GM12878 (cell line): ENCODE measurements at regions not wholly inside any gene's neighbourhood (a gene's known extent, or its start where the extent isn't known, plus 50 kb on each side); places are given as distances from the start of the nearest gene placed in this dataset.

Experiments
- ATAC-seq: fragments of 200-7000 bp; cut with Tn5 transposase; 3 replicates; pipeline ENCODE4 v1.9.1; 2020; ENCODE audit warnings: mild to moderate bottlenecking, moderate library complexity
- BruUV-seq: library from RNA; stranded (reverse); fragments of 400-500 nt; replicated peaks from 2 replicates; lab custom pipeline; 2021; lab: Mats Ljungman, UMichigan
- CTCF ChIA-PET: fragments of 300-600 bp; sonication (Branson Sonifier 250); formaldehyde crosslinking; extraction: SDS; loops from one replicate; lab custom pipeline; 2021; ENCODE audit warnings: inconsistent platforms; lab: Yijun Ruan, JAX
- POLR2A ChIA-PET: fragments of 350-600 bp; formaldehyde crosslinking; extraction: SDS; loops from one replicate; lab custom pipeline; 2021; ENCODE audit warnings: inconsistent platforms; lab: Charles Lee
- RAD21 ChIA-PET: fragments of 300-600 bp; sonication (Branson Sonifier 250); formaldehyde crosslinking; loops from one replicate; lab custom pipeline; 2023; ENCODE audit warnings: antibody characterized with exemption; ENCODE audit not compliant: unreplicated experiment; lab: Charles Lee
- SMC1A ChIA-PET: fragments of 300-600 bp; sonication (Branson Sonifier 250); formaldehyde crosslinking; loops from one replicate; lab custom pipeline; 2023; ENCODE audit not compliant: unreplicated experiment, uncharacterized antibody; lab: Charles Lee
- DNase-seq: peaks from one replicate; pipeline ENCODE4 v3.0.0-alpha.2; 2011; ENCODE audit warnings: low read depth, low spot score
- FAIRE-seq: peaks from 3 replicates; lab custom pipeline; 2011; peaks lifted over from hg19 to GRCh38; lab: Jason Lieb, UNC
- H2AFZ ChIP-seq: 2 replicates; pipeline ENCODE4 v1.6.0; 2011; ENCODE audit warnings: low read depth, low read length, control low read depth; ENCODE audit not compliant: control insufficient read depth
- H3K27ac ChIP-seq: 2 replicates; pipeline ENCODE4 v1.5.1; 2011; ENCODE audit warnings: control low read depth; ENCODE audit not compliant: control insufficient read depth, insufficient read depth
- H3K27me3 ChIP-seq, 2 experiments: replicated peaks in 1 of 2; 2 replicates each; pipeline versions ENCODE4 v1.6.0 to v1.6.1; 2011; ENCODE audit warnings: low read length in 1 of 2; ENCODE audit not compliant: control insufficient read depth in 2 of 2, insufficient read depth in 2 of 2
- H3K36me3 ChIP-seq, 2 experiments: 2 replicates each; pipeline ENCODE4 v1.5.1; 2011; ENCODE audit warnings: low read length in 1 of 2; ENCODE audit not compliant: control insufficient read depth in 2 of 2, insufficient read depth in 2 of 2
- H3K4me1 ChIP-seq: 2 replicates; pipeline ENCODE4 v1.6.1; 2011; ENCODE audit warnings: mild to moderate bottlenecking, low read length, moderate library complexity, mixed read lengths; ENCODE audit not compliant: control insufficient read depth, insufficient read depth
- H3K4me2 ChIP-seq: 2 replicates; pipeline ENCODE4 v1.6.0; 2011; ENCODE audit warnings: control low read depth; ENCODE audit not compliant: control insufficient read depth, insufficient read depth
- H3K4me3 ChIP-seq: fragments of 200-600 bp; sonication (generic); 2 replicates; pipeline ENCODE4 v1.5.1; 2016
- H3K79me2 ChIP-seq: 2 replicates; pipeline ENCODE4 v1.6.0; 2011; ENCODE audit warnings: low read length; ENCODE audit not compliant: control insufficient read depth, insufficient read depth
- H3K9ac ChIP-seq: 2 replicates; pipeline ENCODE4 v1.8.0; 2011; ENCODE audit warnings: low read length, control low read depth, mixed read lengths; ENCODE audit not compliant: control insufficient read depth, insufficient read depth
- H3K9me3 ChIP-seq: replicated peaks from 3 replicates; pipeline ENCODE4 v1.5.1; 2011; ENCODE audit warnings: mild to moderate bottlenecking, low read length; ENCODE audit not compliant: control insufficient read depth, insufficient read depth
- H4K20me1 ChIP-seq: 2 replicates; pipeline ENCODE4 v1.6.0; 2011; ENCODE audit not compliant: control insufficient read depth, insufficient read depth
- BCL11A ChIP-seq: IDR thresholded peaks from 2 replicates; pipeline ENCODE4 v1.6.1; 2011; ENCODE audit warnings: low read depth, low read length
- PML ChIP-seq: IDR thresholded peaks from 2 replicates; pipeline ENCODE4 v1.6.1; 2012; ENCODE audit warnings: low read length, inconsistent platforms
- PRDM15 ChIP-seq: fragments of 450-650 bp; formaldehyde crosslinking; IDR thresholded peaks from 2 replicates; pipeline ENCODE4 v1.4.0; 2020; ENCODE audit warnings: mild to moderate bottlenecking, moderate library complexity
- SRF ChIP-seq, 2 experiments: IDR thresholded peaks; 2 replicates each; pipeline ENCODE4 v1.6.1; 2011; ENCODE audit warnings: low read depth in 2 of 2, low read length in 2 of 2, mild to moderate bottlenecking in 1 of 2, moderate library complexity in 1 of 2
- TARDBP ChIP-seq: IDR thresholded peaks from 2 replicates; pipeline ENCODE4 v1.6.1; 2016; ENCODE audit warnings: borderline replicate concordance
- TBL1XR1 ChIP-seq: IDR thresholded peaks from 2 replicates; pipeline ENCODE4 v1.6.1; 2012; ENCODE audit warnings: low read depth, low read length, improper control_type of control experiment
- ZNF24 ChIP-seq: fragments of 450-650 bp; IDR thresholded peaks from 2 replicates; pipeline ENCODE4 v1.6.1; 2017; ENCODE audit warnings: antibody characterized with exemption, mild to moderate bottlenecking
- ZSCAN29 ChIP-seq: fragments of 450-650 bp; IDR thresholded peaks from 2 replicates; pipeline ENCODE4 v1.6.1; 2017; ENCODE audit warnings: mild to moderate bottlenecking, moderate library complexity
- whole genome bisulfite sequencing: methylation state at CpG from one replicate; pipeline ENCODE4 v1.1.6; 2016; ENCODE audit warnings: low lambda C conversion rate; ENCODE audit not compliant: insufficient replicate concordance, insufficient coverage; ENCODE audit errors: missing lambda C conversion rate; 5-methylcytosine and 5-hydroxymethylcytosine counted together
- in situ Hi-C: fragments of 300-500 bp; cut with MboI; formaldehyde crosslinking; loops from 9 replicates; pipeline ENCODE4 v1.14.3; 2018; ENCODE audit warnings: mixed read lengths
- intact Hi-C: fragments of 100-400 bp; cut with micrococcal nuclease; formaldehyde crosslinking; loops from one replicate; pipeline ENCODE4 v1.14.2; 2022; ENCODE audit not compliant: unreplicated experiment

- intact Hi-C loops (no loop called here), in situ Hi-C loops (no loop called here)
- 43% methylated on average over 2 of the region's 2 CpGs for WGBS
- no peaks in the 10 kb centered on the region for H3K36me3 ChIP-seq
- H3K9ac ChIP-seq, result no peak overlapping the region
- no peak overlapping the region for H2AFZ ChIP-seq
- H3K4me1 ChIP-seq, result no peaks in the 10 kb centered on the region
- no peak overlapping the region for H3K27ac ChIP-seq
- TF ChIP-seq PRDM15 (CRISPR knock-in tag) (no peak), TARDBP (no peak), SRF (IDR thresholded peaks at IDR 0.05; ENCODE audit: low read depth in 2 of 2, low read length in 2 of 2) (no peak), TBL1XR1 (no peak), ZNF24 (no peak), PML (no peak), ZSCAN29 (no peak), BCL11A (no peak)
- no peak for ATAC-seq
- H3K27me3 ChIP-seq, result no peaks in the 10 kb centered on the region
- DNase-seq, result no peak
- ChIA-PET CTCF (no interaction called here), SMC1A (no interaction called here), POLR2A (no interaction called here), RAD21 (interaction anchor here (0.5 kb wide), 1 partner anchor 488 kb away, joined by 5 read pairs; no protein-coding TSS in a partner anchor)
- H3K9me3 ChIP-seq, result no peaks in the 10 kb centered on the region
- no peaks in the 10 kb centered on the region for H3K79me2 ChIP-seq
- H4K20me1 ChIP-seq, result no peaks in the 10 kb centered on the region
- H3K4me3 ChIP-seq, result no peak overlapping the region
- H3K4me2 ChIP-seq, result no peak overlapping the region
- FAIRE-seq, result no peak
- BruUV-seq, result no TSS peak
These were observed 194.9 kb upstream of the C1orf87 start for GRCh38 chr1:60268451-60268850.
